DND-41 (cell line): ENCODE measurements at regions not wholly inside any gene's neighbourhood (a gene's known extent, or its start where the extent isn't known, plus 50 kb on each side); places are given as distances from the start of the nearest gene placed in this dataset.

ENCODE experiments used
- ATAC-seq: fragments of 200-7000 bp; cut with Tn5 transposase; 3 replicates; pipeline ENCODE4 v1.9.1; 2021; ENCODE audit warnings: low read depth; ENCODE audit not compliant: insufficient read depth
- DNase-seq: peaks from one replicate; pipeline ENCODE4 v3.0.0-alpha.2; 2020
- H2AFZ ChIP-seq: 2 replicates; pipeline ENCODE4 v1.6.0; 2012; ENCODE audit warnings: low read depth, low read length
- H3K27ac ChIP-seq: 2 replicates; pipeline ENCODE4 v1.5.1; 2012; ENCODE audit warnings: low read length, inconsistent platforms
- H3K27me3 ChIP-seq: fragments of 200-600 bp; sonication (generic); 2 replicates; pipeline ENCODE4 v1.6.0; 2012; ENCODE audit warnings: low read length, mild to moderate bottlenecking, inconsistent platforms; ENCODE audit not compliant: insufficient read depth, poor library complexity
- H3K36me3 ChIP-seq: 2 replicates; pipeline ENCODE4 v1.5.1; 2012; ENCODE audit warnings: low read length, inconsistent platforms; ENCODE audit not compliant: insufficient read depth
- H3K4me1 ChIP-seq: 2 replicates; pipeline ENCODE4 v1.5.1; 2012; ENCODE audit warnings: mild to moderate bottlenecking, low read length; ENCODE audit not compliant: insufficient read depth
- H3K4me2 ChIP-seq: 2 replicates; pipeline ENCODE4 v1.6.0; 2012; ENCODE audit warnings: mild to moderate bottlenecking, moderate library complexity, low read length, inconsistent platforms; ENCODE audit not compliant: insufficient read depth
- H3K4me3 ChIP-seq, 2 experiments: fragments of 200-600 bp in 1 of 2; shearing (Covaris generic) in 1 of 2; 2 replicates each; pipeline ENCODE4 v1.5.1; 2012 to 2016; ENCODE audit warnings: inconsistent platforms in 2 of 2, low read length in 2 of 2, mild to moderate bottlenecking in 2 of 2, low read depth in 1 of 2, moderate library complexity in 1 of 2
- H3K79me2 ChIP-seq: 2 replicates; pipeline ENCODE4 v1.6.0; 2012; ENCODE audit warnings: low read length, inconsistent platforms; ENCODE audit not compliant: insufficient read depth
- H3K9ac ChIP-seq: 2 replicates; pipeline ENCODE4 v1.6.0; 2012; ENCODE audit warnings: low read depth, mild to moderate bottlenecking, inconsistent platforms, low read length, moderate library complexity
- H3K9me3 ChIP-seq: 2 replicates; pipeline ENCODE4 v1.5.1; 2012; ENCODE audit warnings: low read length, moderate library complexity, mild to moderate bottlenecking, inconsistent platforms; ENCODE audit not compliant: insufficient read depth, severe bottlenecking
- H4K20me1 ChIP-seq: 2 replicates; pipeline ENCODE4 v1.6.0; 2012; ENCODE audit warnings: low read length; ENCODE audit not compliant: insufficient read depth
- CTCF ChIP-seq: IDR thresholded peaks from 2 replicates; pipeline ENCODE4 v1.5.1; 2012; ENCODE audit warnings: borderline replicate concordance, low read length, moderate library complexity, mild to moderate bottlenecking; ENCODE audit not compliant: poor library complexity, severe bottlenecking; ENCODE audit errors: extremely low read depth
- EZH2 ChIP-seq: IDR thresholded peaks from 3 replicates; pipeline ENCODE4 v1.6.1; 2012; ENCODE audit warnings: borderline replicate concordance, low read depth, mild to moderate bottlenecking, moderate library complexity, low read length, inconsistent platforms; ENCODE audit not compliant: severe bottlenecking

DNA sequence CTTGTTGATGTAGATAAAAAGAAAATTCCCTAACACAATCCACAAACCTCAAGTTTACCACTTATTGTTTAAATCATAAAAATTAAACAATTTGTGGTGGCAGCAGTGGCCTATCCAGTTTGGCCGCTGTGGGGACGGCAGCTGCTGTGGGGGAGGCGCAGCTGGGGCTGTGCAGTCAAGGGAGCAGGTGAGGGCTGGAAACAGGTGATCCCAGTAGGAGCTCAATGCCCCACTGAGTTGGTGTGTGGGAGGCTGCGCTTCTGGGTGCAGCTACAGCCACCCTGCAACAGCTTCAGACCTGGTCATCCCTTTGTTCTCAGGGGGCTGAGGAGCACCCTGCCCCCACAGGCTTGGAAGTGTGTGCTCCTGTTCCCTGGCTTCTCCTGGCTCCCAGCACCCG lies 266.0 kb upstream of the FSIP2 start:
- Histone ChIP-seq H3K9me3 (peaks cover 8% of the 10 kb centered on the region), H3K27ac (no peak overlapping the region), H3K4me3 (no peak overlapping the region), H4K20me1 (no peaks in the 10 kb centered on the region), H2AFZ (no peak overlapping the region), H3K4me1 (no peaks in the 10 kb centered on the region), H3K27me3 (no peaks in the 10 kb centered on the region), H3K79me2 (no peaks in the 10 kb centered on the region), H3K36me3 (no peaks in the 10 kb centered on the region), H3K4me2 (no peak overlapping the region), H3K9ac (no peak overlapping the region)
- DNase-seq, result no peak
- no peak for ATAC-seq
- no peak for TF ChIP-seq CTCF
- no peak for TF ChIP-seq EZH2

- DNase-seq, result no peak
- H3K9me3 ChIP-seq, result peaks cover 8% of the 10 kb centered on the region
- no peak overlapping the region for H3K9ac ChIP-seq
- H3K4me1 ChIP-seq, result no peaks in the 10 kb centered on the region
- no peak overlapping the region for H2AFZ ChIP-seq
- no peak for TF ChIP-seq EZH2
- no peak for TF ChIP-seq CTCF
- H3K4me3 ChIP-seq, result no peak overlapping the region
- no peaks in the 10 kb centered on the region for H3K36me3 ChIP-seq
- no peak for ATAC-seq
- H4K20me1 ChIP-seq, result no peaks in the 10 kb centered on the region
- no peaks in the 10 kb centered on the region for H3K27me3 ChIP-seq
- no peaks in the 10 kb centered on the region for H3K79me2 ChIP-seq
- no peak overlapping the region for H3K27ac ChIP-seq
- H3K4me2 ChIP-seq, result no peak overlapping the region
These were observed 264.8 kb upstream of the FSIP2 start for GRCh38 chr2:185473838-185474237.

DNA sequence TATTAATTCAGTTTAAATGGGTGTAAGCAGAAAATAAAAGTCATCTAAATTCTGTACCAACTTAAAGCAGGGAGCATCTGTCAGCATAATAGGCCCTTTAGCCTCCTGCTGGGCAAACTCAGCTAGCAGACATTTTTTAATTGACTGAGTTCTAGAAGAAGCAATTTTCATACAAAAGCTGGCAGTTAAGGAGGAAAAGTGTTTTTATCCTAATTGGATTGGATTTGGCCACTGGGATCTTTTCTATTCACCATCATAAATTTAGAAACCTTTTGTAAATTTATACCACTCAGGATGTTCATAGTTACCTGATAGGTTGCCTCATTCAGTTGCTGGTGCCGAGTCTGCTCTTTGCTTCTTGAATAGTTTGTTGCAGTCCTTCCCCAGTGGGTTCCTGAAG lies 262.7 kb upstream of the FSIP2 start:
- H3K4me1 ChIP-seq, result no peaks in the 10 kb centered on the region
- no peak overlapping the region for H3K4me2 ChIP-seq
- no peak for DNase-seq
- H4K20me1 ChIP-seq, result no peaks in the 10 kb centered on the region
- no peaks in the 10 kb centered on the region for H3K79me2 ChIP-seq
- TF ChIP-seq CTCF, result no peak
- no peak for TF ChIP-seq EZH2
- no peaks in the 10 kb centered on the region for H3K27me3 ChIP-seq
- no peaks in the 10 kb centered on the region for H3K36me3 ChIP-seq
- H3K9ac ChIP-seq, result no peak overlapping the region
- no peak for ATAC-seq
- H3K9me3 ChIP-seq, result peaks cover 8% of the 10 kb centered on the region
- H3K27ac ChIP-seq, result no peak overlapping the region
- H2AFZ ChIP-seq, result no peak overlapping the region
- no peak overlapping the region for H3K4me3 ChIP-seq

GRCh38 chr2:185477452-185477851 lies 261.2 kb upstream of the FSIP2 start:
- Histone ChIP-seq H3K4me3 (no peak overlapping the region), H3K79me2 (no peaks in the 10 kb centered on the region), H3K9me3 (peaks cover 8% of the 10 kb centered on the region), H4K20me1 (no peaks in the 10 kb centered on the region), H3K36me3 (no peaks in the 10 kb centered on the region), H3K4me2 (no peak overlapping the region), H3K27ac (no peak overlapping the region), H3K27me3 (no peaks in the 10 kb centered on the region), H3K9ac (no peak overlapping the region), H2AFZ (no peak overlapping the region), H3K4me1 (no peaks in the 10 kb centered on the region)
- no peak for DNase-seq
- TF ChIP-seq CTCF, result no peak
- TF ChIP-seq EZH2, result no peak
- no peak for ATAC-seq
